ENCODE measurements at regions not wholly inside any gene's neighbourhood (a gene's known extent, or its start where the extent isn't known, plus 50 kb on each side); places are given as distances from the start of the nearest gene placed in this dataset.

DNA sequence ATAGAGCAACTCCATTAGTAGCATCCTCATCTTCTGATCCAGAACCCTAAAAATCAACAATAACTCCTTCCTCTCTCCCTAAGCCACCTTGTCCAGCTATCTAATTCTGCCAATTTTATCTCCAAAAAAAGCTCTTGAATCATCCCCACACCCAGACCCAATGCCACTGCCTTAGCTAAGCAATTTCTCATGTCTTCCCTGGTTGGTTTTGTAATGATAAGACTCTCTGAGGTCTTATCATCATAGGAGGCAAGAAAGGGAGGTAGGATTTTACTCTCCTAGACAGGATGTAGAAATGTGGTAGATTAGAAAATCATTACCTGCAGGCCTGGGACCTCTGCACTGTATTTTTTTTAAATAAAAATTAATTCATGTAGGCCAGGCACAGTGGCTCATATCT, 283.5 kb upstream of the NEBL start:
- DNase-seq (ENCODE audit: low read depth) = no peak
- no peak overlapping the region for H3K4me3 ChIP-seq (ENCODE audit: low read length)
- TF ChIP-seq, protein P1, sequence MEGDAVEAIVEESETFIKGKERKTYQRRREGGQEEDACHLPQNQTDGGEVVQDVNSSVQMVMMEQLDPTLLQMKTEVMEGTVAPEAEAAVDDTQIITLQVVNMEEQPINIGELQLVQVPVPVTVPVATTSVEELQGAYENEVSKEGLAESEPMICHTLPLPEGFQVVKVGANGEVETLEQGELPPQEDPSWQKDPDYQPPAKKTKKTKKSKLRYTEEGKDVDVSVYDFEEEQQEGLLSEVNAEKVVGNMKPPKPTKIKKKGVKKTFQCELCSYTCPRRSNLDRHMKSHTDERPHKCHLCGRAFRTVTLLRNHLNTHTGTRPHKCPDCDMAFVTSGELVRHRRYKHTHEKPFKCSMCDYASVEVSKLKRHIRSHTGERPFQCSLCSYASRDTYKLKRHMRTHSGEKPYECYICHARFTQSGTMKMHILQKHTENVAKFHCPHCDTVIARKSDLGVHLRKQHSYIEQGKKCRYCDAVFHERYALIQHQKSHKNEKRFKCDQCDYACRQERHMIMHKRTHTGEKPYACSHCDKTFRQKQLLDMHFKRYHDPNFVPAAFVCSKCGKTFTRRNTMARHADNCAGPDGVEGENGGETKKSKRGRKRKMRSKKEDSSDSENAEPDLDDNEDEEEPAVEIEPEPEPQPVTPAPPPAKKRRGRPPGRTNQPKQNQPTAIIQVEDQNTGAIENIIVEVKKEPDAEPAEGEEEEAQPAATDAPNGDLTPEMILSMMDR (conservative IDR thresholded peaks at IDR 0.05; ENCODE audit: low read depth, low read length) = no peak

DNA sequence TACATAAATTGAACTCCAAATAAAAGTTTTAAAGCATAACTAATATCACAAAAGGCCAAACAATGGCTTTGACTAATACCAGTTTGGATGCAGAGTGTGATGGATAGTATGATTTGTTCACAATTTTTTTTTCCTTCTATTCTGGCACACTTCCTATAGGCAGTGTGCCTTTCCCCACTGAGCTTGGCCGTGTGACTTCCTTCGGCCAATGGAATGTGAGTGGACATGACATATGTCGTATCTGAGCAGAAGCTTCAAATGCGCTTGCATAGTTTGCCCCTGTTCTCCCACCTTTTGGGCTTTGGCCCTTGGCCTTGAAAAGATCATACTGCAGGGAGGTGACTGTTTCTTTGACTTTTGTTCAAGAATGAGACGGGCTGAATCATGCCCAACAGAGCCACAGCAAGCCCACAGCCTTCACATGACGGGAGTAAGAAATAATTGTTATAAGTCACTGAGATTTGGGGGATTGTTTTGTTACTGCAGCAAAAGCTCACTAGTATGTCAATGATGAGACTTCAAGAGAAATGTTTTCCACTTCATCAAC, 279.9 kb upstream of the NEBL start:
- TF ChIP-seq, protein P1 (conservative IDR thresholded peaks at IDR 0.05; ENCODE audit: low read depth, low read length) = no peak
- no peak for DNase-seq (ENCODE audit: low read depth)
- H3K4me3 ChIP-seq (ENCODE audit: low read length) = no peak overlapping the region

DNA sequence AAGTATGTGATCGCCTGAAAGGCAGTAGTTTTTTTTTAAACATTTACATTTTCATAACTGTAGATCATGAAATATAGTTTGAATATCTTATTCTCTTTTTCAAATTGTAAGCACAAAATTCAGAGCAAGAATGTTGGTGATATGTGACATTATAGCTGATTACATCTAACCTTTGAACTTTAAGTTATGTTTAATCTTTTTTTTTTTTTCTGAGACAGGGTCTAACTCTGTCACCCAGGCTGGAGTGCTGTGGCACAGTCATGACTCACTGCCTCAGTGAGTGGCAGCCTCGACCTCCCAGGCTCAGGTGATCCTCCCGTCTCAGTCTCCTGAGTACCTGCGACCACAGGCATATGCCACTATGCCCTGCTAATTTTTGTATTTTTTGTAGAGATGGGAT, 278.7 kb upstream of the NEBL start:
- H3K4me3 ChIP-seq (ENCODE audit: low read length) = no peak overlapping the region
- no peak for DNase-seq (ENCODE audit: low read depth)
- TF ChIP-seq, protein P1 (conservative IDR thresholded peaks at IDR 0.05; ENCODE audit: low read depth, low read length) = no peak

DNA sequence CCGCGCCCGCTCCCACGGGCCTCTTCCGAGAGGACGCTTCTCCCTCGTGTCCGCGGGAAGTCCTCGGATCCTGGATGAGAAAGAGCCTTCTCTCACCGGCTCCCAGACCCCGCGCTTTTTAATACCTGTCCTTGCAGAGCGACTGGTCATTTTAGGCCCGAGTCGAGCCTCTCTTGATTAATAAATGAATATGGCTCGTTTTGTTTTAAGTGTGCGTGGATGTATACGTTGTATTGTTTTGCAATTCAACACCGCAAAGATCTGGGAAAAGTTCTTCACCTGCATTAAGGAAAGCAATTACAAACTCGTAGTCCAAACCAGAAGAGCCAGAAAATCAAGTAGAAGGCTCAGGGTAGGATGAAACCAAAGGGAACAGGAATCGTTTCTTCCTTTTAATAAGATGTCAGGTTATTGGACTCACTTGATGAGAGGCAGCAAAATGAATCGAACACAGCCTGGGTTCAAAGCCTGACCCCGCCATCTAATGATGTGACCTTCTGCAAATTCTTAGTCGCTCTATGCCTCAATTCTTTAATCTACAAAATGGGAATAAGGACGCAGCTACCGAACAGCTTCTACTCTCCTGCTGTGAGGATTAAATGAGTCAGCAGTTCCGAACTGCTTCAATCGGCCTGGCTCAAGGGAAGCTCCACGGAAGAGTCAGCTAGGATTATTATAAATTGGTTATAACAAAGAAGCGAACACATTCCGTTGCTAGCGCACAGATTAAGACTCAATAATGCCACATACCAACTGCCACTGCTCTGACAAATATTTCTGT, 277.8 kb upstream of the NEBL start:
- H3K4me3 ChIP-seq (ENCODE audit: low read length) = peak overlapping the region; percentile 67
- no peak for DNase-seq (ENCODE audit: low read depth)
- TF ChIP-seq, protein P1 (conservative IDR thresholded peaks at IDR 0.05; ENCODE audit: low read depth, low read length) = no peak

DNA sequence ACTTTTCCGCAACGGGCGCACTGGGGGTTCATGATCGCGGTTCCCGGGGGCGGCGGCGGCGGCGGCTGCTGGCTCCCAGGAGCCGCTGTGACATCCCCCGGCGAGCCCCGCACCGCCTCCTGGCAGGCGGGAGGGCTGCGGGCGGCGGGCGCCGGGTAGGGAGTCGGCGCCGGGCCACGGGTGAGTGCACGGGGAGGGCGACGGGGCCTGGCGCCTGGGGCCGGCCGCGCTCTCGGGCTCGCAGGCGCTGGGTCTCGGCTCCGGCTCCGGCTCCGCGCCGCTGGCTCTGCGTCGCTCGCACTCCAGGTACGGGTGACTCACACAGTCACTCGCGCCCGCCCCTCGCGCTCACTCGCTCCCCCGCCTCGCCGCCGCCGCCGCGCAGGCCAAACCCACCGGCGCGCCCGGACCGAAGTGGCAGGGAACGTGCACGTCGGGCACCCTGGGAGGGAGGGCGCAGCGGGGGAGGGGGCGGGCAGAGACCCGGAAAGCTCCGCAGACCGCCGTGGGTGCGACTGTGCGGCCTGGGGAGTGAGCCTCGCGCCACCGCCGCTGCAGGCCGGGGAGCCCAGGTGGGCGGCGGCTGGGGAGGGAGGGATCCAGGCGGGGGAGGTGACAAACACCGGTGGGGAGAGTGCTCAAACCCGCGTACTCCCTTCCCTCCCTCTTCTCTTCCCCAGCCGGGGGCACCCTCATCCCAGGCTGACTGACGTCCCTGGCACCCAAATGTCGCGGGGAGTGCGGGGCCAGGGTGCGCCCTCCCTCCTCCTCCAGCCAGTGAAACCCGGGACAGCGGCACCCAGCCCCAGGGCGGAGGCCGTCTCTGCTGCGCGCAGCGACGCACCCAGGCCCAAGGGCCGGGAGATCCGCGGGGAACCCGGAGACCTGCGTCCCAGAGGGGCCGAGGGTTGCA, 276.9 kb upstream of the NEBL start:
- TF ChIP-seq, protein P1 (conservative IDR thresholded peaks at IDR 0.05; ENCODE audit: low read depth, low read length) = no peak
- peak overlapping the region; percentile 67 for H3K4me3 ChIP-seq (ENCODE audit: low read length)
- DNase-seq (ENCODE audit: low read depth) = no peak

DNA sequence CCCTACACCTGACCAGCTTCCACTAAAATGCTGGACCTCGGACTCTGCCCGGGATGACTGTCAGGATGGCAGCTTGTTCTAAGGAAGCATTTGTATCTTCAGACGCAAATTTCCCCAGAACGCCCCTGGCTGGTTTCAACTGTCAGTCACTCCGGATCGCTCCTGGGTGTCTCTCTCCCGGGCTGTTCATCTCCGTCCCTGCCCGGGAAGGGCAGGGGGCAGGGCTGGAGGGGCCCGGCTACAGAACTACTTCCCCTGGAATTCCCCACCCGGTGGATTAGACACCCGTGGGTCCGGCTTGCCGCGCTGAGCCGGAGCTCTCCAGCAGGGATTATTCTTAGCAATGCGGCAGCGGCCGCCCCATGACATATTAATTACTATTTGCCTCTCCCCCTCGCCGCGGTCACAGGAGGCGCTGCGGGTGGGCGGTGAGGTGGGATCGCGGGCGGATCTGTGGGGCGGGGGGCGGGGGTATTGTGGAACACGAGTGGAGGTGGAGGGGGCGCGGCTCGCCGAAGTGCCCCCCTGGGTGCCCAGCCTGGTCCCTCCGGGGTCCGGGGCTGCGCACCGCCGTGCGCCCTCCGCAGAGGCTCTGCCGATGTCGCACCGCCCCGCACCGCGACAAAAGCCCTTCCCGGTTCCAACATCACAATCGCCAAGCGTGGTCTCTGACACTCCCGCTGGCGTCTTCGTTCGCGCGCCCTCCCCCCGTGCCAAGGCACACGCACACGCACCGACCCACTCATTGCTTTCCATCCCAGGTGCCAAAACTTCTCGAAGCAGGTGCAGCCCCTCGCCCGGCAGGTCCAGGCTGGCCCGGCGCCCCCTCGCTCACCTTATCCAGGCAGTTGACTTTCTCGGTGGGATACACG, 276.1 kb upstream of the NEBL start:
- H3K4me3 ChIP-seq (ENCODE audit: low read length) = peak overlapping the region; percentile 67
- TF ChIP-seq, protein P1 (conservative IDR thresholded peaks at IDR 0.05; ENCODE audit: low read depth, low read length) = no peak
- DNase-seq (ENCODE audit: low read depth) = no peak

Data from retinal pigment epithelial cell (primary cell).